ENCODE measurements at regions not wholly inside any gene's neighbourhood (a gene's known extent, or its start where the extent isn't known, plus 50 kb on each side); places are given as distances from the start of the nearest gene placed in this dataset.

GRCh38 chr14:71773898-71774481, 158.2 kb upstream of the RGS6 start:
- TF ChIP-seq EZH2 (IDR thresholded peaks at IDR 0.05; ENCODE audit: low read depth) (no peak), CTCF (conservative IDR thresholded peaks at IDR 0.05) (no peak)

Data from PC-9 (cell line).